MM.1S (cell line): ENCODE measurements at regions not wholly inside any gene's neighbourhood (a gene's known extent, or its start where the extent isn't known, plus 50 kb on each side); places are given as distances from the start of the nearest gene placed in this dataset.

ENCODE experiments used
- CTCF ChIP-seq: fragments of 300-600 bp; sonication (generic); IDR thresholded peaks from 2 replicates; pipeline ENCODE4 v1.5.1; 2016; ENCODE audit warnings: antibody characterized with exemption, low read length, mixed read lengths
- EZH2 ChIP-seq: fragments of 300-600 bp; sonication (generic); optimal IDR thresholded peaks from 2 replicates; pipeline ENCODE3; 2017; ENCODE audit warnings: low read depth, mild to moderate bottlenecking, antibody characterized with exemption, low read length, mixed read lengths
- EZH2phosphoT487 ChIP-seq: fragments of 300-600 bp; sonication (generic); IDR thresholded peaks from 2 replicates; pipeline ENCODE4 v1.6.1; 2018; ENCODE audit warnings: antibody characterized with exemption, low read length

DNA sequence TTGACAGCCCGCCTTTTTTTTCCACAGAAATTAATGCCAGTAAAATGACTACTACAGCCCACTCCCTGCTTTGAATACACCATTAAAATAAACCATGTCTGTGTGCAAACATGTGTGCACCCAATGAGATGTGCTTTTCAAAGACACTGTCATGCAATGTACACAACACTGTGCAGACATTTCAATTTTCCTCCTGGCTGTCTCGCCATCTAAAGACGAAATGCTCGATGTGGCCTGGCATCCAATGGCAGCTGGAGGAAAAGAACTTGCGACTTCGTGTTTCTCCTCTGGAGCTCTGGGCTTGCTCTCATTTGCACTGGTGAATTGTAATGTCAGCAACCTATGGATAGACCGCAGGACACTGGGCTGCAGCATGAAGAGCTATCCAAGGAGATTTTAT, 147.0 kb upstream of the NAV2 start:
- TF ChIP-seq CTCF (no peak), EZH2 (no peak), EZH2phosphoT487 (no peak)
